GM12864 (cell line): ENCODE measurements at regions not wholly inside any gene's neighbourhood (a gene's known extent, or its start where the extent isn't known, plus 50 kb on each side); places are given as distances from the start of the nearest gene placed in this dataset.
"Not testable (repeated sequence)": the region's sequence is repeated elsewhere in the genome, so short reads cannot be mapped to it uniquely, and the experiment has no call there.

ENCODE experiments used
- DNase-seq: peaks from one replicate; pipeline ENCODE4 v3.0.0-alpha.2; 2011; ENCODE audit warnings: low read depth
- H3K4me3 ChIP-seq: 2 replicates; pipeline ENCODE4 v1.5.1; 2011; ENCODE audit warnings: mild to moderate bottlenecking, low read depth, low read length, control low read depth
- TF ChIP-seq, protein P1 (sequence below): IDR thresholded peaks from 2 replicates; pipeline ENCODE4 v1.5.1; 2011; ENCODE audit warnings: low read depth, mild to moderate bottlenecking, moderate library complexity, low read length, control low read depth, inconsistent platforms; ENCODE audit errors: missing control alignments

DNA sequence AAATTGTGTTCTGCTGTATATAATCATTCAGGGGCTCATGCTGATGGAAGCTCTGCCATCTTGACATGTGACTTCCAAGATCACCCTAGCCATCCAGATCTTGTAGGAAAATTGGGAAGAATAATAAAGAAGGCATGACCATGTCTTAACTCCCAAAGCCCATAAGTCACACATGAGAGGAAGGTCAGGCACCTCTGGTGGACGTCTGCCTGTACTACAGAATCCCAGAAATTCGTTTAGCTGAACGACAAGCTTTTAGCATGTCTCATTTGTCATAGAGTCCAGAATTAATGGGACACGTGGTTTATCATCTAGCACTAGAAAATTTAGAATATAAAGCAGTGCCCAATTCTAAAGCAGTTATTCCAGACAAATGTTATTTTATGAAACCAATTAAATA is 212.7 kb downstream of the CENPC start:
- H3K4me3 ChIP-seq, result no peak overlapping the region
- DNase-seq, result no peak
- TF ChIP-seq, protein P1, sequence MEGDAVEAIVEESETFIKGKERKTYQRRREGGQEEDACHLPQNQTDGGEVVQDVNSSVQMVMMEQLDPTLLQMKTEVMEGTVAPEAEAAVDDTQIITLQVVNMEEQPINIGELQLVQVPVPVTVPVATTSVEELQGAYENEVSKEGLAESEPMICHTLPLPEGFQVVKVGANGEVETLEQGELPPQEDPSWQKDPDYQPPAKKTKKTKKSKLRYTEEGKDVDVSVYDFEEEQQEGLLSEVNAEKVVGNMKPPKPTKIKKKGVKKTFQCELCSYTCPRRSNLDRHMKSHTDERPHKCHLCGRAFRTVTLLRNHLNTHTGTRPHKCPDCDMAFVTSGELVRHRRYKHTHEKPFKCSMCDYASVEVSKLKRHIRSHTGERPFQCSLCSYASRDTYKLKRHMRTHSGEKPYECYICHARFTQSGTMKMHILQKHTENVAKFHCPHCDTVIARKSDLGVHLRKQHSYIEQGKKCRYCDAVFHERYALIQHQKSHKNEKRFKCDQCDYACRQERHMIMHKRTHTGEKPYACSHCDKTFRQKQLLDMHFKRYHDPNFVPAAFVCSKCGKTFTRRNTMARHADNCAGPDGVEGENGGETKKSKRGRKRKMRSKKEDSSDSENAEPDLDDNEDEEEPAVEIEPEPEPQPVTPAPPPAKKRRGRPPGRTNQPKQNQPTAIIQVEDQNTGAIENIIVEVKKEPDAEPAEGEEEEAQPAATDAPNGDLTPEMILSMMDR, result peak; percentile 70

DNA sequence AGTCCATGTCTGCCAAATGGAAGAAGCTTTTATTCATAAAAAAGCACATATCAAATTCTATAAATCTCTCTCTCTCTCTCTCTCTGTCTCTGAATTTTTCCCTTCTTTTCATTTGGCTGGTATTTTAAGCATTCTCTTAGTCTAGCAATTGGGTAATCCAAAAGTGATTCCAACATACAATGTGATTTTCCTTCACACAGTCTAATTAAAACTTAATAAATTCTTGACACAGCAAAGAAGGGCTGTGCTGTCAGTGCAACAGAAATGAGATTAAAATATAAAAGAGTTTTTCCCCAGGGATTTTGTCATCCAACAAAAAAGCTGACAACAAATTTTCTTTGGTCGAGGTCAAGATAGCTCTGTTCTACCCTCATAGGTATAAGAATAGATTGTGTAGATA is 216.9 kb downstream of the CENPC start:
- DNase-seq, result no peak
- H3K4me3 ChIP-seq, result no peak overlapping the region
- TF ChIP-seq, protein P1, result no peak

DNA sequence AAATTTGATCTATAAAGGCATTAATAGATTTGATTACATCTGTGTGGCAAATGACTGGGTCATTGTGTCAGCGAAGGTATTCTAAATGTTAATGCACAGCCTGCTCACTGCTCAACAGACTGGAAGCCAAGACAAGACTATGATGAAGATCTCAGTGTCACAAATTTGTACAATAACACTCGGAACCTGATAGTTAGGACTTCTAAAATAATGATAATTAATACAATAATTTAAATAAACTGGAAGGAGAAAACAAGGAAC is 217.4 kb downstream of the CENPC start:
- H3K4me3 ChIP-seq, result no peak overlapping the region
- DNase-seq, result no peak
- TF ChIP-seq, protein P1, result no peak

DNA sequence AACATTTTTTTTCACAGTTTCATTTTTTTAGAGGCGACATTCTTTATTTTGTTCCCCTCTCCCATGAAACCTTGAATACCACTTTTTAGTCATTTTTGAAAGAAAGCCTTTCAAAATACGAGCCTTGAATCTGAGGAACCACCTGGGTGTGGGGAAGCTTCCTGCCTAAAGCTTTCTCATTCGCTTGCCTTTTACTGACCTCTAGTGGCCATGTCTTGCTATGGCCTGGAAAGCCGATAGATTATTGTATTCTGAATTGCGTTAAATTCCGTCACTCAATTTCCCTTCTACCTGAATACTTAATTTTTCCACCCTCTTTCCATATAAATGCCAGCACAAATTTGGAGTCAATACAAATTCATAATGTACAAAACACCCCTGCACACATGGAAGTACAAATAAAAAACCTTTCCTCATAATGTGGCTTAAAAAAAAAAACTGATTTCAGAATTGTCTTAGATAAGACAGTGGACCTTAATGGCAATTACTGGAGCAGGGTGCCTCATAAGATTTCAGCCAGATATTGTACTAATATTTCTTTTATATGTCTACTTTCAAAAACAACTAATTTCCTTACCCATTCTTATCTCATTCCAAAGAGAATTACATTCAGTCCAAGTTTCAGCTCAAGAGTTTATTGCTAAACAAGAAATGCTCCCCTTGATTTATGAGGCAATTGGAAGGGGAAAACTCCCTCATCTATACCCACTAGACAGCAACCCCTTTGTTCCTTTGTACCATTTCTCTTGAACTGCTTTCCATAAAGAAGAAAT is 217.9 kb downstream of the CENPC start:
- H3K4me3 ChIP-seq, result no peak overlapping the region
- peak; percentile 29 for DNase-seq
- TF ChIP-seq, protein P1, result peak; percentile 89

DNA sequence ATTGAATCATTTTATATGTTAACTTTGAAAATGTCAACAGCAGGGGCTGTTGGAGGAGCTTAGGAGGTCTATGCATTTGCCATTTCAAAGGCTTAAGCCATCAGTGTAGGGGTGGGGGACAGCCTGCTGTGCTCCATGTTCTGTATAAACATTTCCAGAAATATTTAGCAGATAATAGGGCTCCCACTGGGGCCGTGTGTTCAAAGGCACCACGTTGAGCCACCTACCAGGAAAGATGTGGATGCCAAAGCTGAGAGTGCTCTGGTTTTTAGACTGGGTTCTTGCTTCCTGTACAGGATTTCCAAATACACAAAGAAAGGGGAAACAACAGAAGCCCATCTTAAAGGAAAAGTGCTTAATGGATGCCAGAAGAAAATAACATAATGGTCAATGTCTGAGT is 219.5 kb downstream of the CENPC start:
- TF ChIP-seq, protein P1, result no peak
- no peak for DNase-seq
- no peak overlapping the region for H3K4me3 ChIP-seq

DNA sequence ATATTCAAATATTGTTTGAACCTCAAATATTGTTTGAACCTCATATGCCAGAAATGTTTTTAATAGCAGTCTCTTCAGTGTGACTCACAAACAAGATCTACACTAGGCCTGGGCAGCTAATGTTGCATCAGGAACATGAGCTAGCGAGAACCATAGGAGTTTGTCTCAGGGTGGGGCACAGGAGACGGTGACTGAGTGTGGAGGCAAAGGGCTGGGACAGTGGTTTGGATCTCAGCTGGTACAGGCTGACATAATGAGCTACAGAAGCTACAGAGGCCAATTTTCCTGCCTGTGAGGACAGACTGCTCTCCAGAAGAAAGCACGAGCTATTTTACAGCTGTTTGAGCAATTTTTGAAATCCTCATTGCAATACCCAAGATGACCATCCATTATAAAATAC is 224.7 kb downstream of the CENPC start:
- no peak overlapping the region for H3K4me3 ChIP-seq
- TF ChIP-seq, protein P1, result no peak
- no peak for DNase-seq

DNA sequence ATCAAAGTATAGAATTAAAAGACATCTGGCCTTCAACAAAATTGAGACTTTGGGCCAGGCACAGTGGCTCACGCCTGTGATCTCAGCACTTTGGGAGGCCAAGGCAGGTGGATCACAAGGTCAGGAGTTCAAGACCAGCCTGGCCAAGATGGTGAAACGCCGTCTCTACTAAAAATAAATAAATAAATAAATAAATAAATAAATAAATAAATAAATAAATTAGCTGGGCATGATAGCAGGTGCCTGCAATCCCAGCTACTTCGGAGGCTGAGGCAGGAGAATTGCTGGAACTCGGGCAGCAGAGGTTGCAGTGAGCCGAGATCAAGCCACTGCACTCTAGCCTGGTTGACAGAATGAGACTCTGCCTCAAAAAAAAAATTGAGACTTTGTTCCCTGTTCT is 225.7 kb downstream of the CENPC start:
- DNase-seq, H3K4me3 ChIP-seq: not testable (repeated sequence)

DNA sequence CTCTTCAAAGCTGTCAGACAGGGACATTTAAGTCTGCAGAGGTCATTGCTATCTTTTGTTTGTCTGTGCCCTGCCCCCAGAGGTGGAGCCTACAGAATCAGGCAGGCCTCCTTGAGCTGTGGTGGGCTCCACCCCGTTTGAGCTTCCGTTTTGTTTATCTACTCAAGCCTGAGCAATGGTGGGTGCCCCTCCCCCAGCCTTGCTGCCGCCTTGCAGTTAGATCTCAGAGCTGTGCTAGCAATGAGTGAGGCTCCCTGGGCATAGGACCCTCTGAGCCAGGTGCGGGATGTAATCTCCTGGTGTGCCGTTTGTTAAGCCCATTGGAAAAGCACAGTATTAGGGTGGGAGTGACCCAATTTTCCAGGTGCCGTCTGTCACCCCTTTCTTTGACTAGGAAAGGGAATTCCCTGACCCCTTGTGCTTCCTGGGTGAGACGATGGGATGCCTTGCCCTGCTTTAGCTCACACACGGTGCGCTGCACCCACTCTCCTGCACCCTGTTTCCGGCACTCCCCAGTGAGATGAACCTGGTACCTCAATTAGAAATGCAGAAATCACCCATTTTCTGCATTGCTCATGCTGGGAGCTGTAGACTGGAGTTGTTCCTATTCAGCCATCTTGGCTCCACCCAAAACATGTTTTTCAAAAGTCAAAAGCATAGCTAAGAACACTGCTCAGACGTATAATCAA is 244.7 kb downstream of the CENPC start:
- H3K4me3 ChIP-seq, DNase-seq: not testable (repeated sequence)
